NCI-H1694 treated with DMSO at 0.1 percent for 48 hours (cell line): ENCODE measurements at regions not wholly inside any gene's neighbourhood (a gene's known extent, or its start where the extent isn't known, plus 50 kb on each side); places are given as distances from the start of the nearest gene placed in this dataset.

Experiments used
- DNase-seq: peaks from one replicate; lab custom pipeline; 2025; lab: John Stamatoyannopoulos, UW

DNA sequence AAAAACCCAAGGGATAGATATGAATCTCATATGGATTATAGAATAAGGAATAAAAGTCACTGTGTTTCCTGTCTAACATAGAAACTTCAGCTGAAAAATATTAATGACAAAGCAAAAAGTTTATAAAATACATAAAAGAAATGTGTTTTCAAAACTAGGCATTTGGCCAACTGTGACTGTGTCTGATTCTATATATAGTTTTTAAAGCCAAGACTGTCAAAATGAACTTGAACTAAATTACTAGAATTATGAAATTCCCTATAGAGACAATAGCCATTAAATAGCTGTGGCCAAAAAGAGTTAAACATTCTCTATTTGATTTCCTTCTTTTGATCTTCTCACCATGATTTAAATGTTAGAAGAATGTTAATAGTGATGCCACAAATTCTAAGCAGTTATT lies 311.2 kb upstream of the SEMA3D start:
- DNase-seq = no peak

DNA sequence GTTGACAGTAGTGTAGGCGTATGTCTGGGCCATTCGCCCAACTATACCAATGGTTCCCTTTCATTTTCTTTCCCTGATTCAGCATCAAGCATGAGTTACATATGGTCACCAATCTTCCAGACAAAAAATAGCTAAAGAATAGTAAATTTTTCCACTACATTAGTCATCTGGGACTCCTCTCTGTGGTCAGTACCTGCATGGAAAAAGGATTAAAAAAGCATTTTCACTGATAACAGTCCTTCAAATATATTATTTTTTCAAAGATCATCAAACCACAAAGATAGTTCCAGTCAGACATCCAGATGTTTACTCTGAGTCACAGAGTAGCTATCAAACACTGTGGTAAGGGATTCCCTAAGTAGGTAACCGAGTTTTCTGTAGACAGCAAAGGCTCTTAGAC lies 302.6 kb upstream of the SEMA3D start:
- no peak for DNase-seq

- DNase-seq = no peak
Measured at GRCh38 chr7:85488406-85488805, 301.6 kb upstream of the SEMA3D start.

- DNase-seq = no peak
Measured at GRCh38 chr7:85483177-85483576, 296.3 kb upstream of the SEMA3D start.

DNA sequence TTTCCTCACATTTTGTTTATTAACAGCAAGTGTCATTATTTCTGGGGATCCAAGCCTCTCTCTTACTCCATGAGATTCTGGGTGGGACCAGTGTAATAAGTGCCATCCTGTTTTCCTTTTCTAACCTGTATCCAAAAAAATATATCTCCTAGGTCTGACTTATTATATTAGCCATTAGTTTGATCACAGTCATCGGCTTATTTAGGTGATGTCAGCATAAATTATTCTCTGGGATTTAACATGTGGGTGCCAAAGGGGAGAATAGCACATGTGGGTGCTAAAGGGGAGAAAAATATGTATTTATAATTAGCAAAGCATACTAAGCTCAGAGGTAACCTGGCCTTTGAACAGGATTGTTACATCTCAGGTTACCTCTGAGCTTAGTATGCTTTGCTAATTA lies 293.8 kb upstream of the SEMA3D start:
- DNase-seq = no peak

GRCh38 chr7:85479918-85480643 lies 293.2 kb upstream of the SEMA3D start:
- no peak for DNase-seq

DNA sequence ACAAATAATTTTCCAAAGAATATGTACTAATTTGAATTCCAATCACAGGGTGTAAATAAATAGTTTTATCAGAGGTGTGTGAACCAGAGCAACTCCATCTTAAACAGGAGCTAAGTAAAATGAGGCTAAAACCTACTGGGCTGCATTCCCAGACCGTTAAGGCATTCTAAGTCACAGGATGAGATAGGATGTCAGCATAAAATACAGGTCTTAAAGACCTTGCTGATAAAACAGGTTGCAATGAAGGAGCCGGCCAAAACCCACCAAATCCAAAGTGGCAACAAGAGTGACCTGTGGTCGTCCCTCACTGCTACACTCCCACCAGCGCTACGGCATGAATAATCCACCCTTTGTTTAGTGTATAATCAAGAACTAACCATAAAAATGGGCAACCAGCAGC lies 291.7 kb upstream of the SEMA3D start:
- DNase-seq = no peak

DNA sequence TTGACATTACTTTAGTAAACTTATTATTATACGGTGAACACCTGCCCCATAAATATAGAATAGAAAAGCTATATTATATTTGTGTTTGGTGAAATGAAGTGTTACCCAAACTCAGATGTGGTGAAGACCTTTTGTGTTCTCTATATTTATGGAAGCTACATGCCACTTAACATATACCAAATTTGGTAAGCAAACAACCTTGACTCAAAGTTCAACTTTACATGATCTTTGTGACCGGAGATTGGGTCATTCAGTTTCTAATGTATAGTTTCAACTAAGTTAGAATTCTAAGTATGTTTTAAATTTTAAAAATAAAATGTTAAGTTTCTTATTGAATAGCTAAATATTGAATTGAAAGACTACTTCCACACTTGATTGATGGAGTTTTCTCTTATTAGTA lies 288.6 kb upstream of the SEMA3D start:
- no peak for DNase-seq

DNA sequence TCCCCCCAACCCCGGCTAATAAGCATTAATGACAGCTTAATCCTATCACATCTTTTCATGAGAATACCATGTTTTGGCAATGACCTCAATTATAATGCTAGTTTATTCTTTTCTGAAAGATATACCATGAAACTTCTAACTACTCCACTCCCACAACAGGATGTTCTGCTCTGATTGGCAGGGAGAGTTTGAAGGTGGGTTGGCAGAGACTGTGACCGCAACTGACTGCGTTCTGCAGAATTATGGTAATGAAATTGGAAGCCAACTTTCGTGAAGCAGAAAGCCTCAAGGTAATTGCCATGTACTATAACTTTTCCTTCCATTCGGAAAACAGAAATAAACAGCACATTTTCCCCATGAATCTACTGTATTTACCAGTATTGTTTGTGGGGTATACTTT lies 288.2 kb upstream of the SEMA3D start:
- DNase-seq = no peak

DNA sequence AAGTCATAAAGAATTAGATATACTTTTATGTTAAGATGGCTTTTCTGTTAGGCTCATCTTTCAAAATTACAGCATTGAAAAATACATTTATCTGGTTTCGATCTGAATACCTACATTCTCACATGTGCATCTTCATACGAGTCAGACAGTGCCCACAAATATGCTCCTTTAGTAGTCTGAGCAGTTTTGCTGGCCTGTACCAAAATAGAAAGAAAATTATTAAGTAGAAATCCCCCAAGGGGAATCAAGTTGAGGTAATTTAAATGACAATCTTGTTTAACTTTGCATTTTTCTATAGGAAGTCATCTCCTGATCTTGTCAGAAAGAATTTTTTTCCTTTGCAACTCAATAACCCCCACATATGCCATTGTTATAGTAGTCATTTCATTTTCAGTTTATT lies 287.4 kb upstream of the SEMA3D start:
- no peak for DNase-seq

GRCh38 chr7:85471740-85472139 lies 284.9 kb upstream of the SEMA3D start:
- no peak for DNase-seq

GRCh38 chr7:85471307-85471706 lies 284.5 kb upstream of the SEMA3D start:
- no peak for DNase-seq

GRCh38 chr7:85469446-85470010 lies 282.7 kb upstream of the SEMA3D start:
- DNase-seq = no peak

GRCh38 chr7:85464042-85464651 lies 277.3 kb upstream of the SEMA3D start:
- DNase-seq = no peak

GRCh38 chr7:85462671-85463070 lies 275.8 kb upstream of the SEMA3D start:
- no peak for DNase-seq

DNA sequence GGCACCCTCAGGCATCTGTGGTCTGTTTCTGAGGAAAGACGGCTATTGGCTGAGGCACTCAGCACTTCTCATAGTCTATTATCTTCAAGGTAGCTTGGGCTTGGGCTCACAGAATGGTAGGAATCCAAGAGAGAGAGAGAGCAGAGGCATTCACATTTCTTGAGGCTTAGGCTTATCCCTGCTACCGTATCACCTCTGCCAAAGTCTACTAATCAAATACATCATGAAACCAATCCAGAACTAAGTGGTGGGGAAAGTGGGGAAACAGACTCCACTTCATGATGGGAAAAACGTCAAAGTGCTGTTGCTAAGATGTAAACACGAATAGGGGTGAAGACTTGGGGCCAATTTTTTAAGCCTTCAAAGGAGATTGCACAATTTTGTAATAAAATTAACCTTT lies 271.1 kb upstream of the SEMA3D start:
- DNase-seq = no peak

- no peak for DNase-seq
Measured at GRCh38 chr7:85456254-85456653, 269.4 kb upstream of the SEMA3D start.

DNA sequence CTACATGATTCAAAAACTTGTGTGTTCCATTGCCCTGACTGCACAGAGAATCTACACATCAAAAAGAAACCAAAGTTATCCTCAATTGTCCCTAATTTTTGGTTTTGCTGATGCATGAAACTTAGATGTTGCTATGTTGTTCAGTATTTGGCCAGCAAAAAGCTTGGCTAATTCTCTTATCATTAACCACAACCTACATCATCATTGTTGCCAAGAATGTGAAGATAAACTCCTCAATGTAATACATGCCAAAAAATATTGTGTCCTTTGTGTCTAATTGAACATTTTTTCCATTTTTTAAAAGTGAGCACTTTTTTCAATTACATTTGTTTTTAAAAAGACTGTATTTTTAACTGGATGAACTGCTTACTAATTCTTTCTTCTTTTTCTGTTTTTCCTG lies 268.0 kb upstream of the SEMA3D start:
- DNase-seq = no peak

DNA sequence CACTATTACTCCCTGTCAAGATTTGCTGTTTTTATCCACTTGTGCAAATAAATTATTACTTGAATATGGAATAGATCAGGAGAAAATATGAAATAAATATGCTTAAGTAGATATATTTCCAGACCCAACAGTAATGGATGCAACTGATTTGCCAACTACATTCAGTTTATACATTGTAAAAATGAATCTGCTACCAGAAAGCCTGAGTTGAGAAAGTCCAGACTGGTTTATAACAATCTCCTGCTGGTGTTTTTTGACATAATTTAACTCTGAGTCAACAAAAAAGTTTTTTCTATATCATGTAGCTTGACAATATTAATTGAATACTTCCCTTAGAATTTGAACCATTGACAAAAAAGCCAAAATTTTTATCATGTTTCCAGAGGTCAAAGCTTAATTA lies 265.8 kb upstream of the SEMA3D start:
- no peak for DNase-seq

DNA sequence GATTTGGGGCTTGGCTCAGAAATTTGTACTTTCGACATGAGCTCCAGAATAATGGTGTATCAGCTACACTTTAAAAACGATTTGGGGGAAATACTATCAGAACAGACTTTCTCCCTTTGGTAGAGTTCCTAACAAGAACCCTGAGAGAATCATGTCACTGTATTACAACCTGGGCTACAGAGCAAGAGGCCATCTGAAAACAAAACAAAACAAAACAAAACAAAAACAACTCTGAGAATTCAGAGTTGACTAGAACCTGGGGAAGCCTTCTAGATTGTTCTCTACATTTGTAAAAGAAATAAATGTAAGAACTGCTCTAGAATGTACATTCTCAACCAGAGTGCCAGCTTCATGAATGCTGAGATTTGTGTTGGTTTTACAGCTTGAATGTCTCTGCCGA lies 262.6 kb upstream of the SEMA3D start:
- DNase-seq = no peak

DNA sequence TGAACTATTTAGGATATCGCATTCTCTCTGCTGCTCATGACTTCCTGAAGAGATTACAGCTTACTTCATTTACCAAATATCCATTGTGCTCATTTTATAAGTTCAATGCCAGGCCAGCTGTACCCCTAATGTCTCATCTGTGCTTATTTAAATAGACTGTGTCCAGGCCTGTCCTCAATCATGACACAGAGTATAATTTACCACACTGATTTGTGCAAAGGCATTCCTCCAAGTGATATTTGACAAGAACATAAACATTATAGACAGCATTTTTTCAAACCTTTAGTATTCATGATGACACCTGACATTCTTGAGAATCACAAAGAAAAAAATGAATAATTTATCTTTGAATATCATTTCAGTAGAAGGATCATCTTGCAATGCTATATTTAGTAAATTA lies 260.1 kb upstream of the SEMA3D start:
- no peak for DNase-seq

- DNase-seq = no peak
Measured at GRCh38 chr7:85426487-85426960, 239.7 kb upstream of the SEMA3D start.

DNA sequence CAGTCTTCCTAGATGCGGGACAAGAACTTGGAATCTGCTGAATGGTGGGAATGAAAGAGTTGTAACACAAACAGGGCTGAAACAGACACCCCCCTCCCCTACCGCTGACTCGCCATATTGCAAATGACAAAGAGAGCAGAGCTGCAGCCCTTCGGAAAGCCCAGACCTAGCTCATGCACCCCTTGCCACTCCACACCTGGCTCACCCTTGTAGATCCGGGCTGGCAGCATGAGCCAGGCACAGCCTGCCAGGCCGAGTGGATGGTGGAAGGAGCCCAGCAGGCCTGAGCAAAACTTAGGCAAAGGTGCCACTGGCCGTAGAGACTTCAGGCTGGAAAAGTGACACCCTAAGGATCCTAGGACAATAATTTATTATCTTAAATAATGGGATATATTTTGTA lies 237.4 kb upstream of the SEMA3D start:
- DNase-seq = no peak
